Fibroblast of lung (primary cell): ENCODE measurements at regions not wholly inside any gene's neighbourhood (a gene's known extent, or its start where the extent isn't known, plus 50 kb on each side); places are given as distances from the start of the nearest gene placed in this dataset.

Source experiments
- DNase-seq, 2 donors: peaks; one replicate each; pipeline versions ENCODE4 v3.0.0 to v3.0.0-alpha.2; 2010; ENCODE audit warnings: low read depth in 2 of 2
- H2AFZ ChIP-seq: 2 replicates; pipeline ENCODE4 v1.5.1; 2012; ENCODE audit warnings: low read length, control low read depth, inconsistent platforms
- H3K27ac ChIP-seq: 2 replicates; pipeline ENCODE4 v1.5.1; 2011; ENCODE audit warnings: low read length, control low read depth; ENCODE audit not compliant: insufficient read depth
- H3K27me3 ChIP-seq: 2 replicates; pipeline ENCODE4 v1.5.1; 2011; ENCODE audit warnings: mild to moderate bottlenecking, low read length; ENCODE audit not compliant: control insufficient read depth, insufficient read depth
- H3K36me3 ChIP-seq: 2 replicates; pipeline ENCODE4 v1.5.1; 2011; ENCODE audit warnings: low read length; ENCODE audit not compliant: control insufficient read depth, insufficient read depth
- H3K4me1 ChIP-seq: 2 replicates; pipeline ENCODE4 v1.5.1; 2011; ENCODE audit warnings: low read length; ENCODE audit not compliant: control insufficient read depth, insufficient read depth; ENCODE audit errors: extremely low read depth
- H3K4me2 ChIP-seq: 2 replicates; pipeline ENCODE4 v1.5.1; 2011; ENCODE audit warnings: low read length, control low read depth; ENCODE audit not compliant: insufficient read depth; ENCODE audit errors: extremely low read depth
- H3K4me3 ChIP-seq, 4 experiments: fragments of 200-600 bp in 1 of 4; sonication (generic) in 1 of 4; replicated peaks in 1 of 4; 2 replicates each; pipeline ENCODE4 v1.5.1; 2011 to 2016; ENCODE audit warnings: low read length in 4 of 4, low read depth in 3 of 4, mild to moderate bottlenecking in 3 of 4, control low read depth in 2 of 4, inconsistent platforms in 1 of 4, mixed read lengths in 1 of 4; ENCODE audit not compliant: insufficient read depth in 1 of 4; ENCODE audit errors: control extremely low read depth in 1 of 4
- H3K79me2 ChIP-seq: 2 replicates; pipeline ENCODE4 v1.5.1; 2012; ENCODE audit warnings: mild to moderate bottlenecking, low read length, inconsistent platforms; ENCODE audit not compliant: control insufficient read depth, insufficient read depth
- H3K9ac ChIP-seq: 2 replicates; pipeline ENCODE4 v1.5.1; 2011; ENCODE audit warnings: mild to moderate bottlenecking, low read length, control low read depth; ENCODE audit not compliant: insufficient read depth
- H3K9me3 ChIP-seq: 2 replicates; pipeline ENCODE4 v1.5.1; 2012; ENCODE audit warnings: low read depth, low read length; ENCODE audit not compliant: control insufficient read depth, insufficient read depth
- H4K20me1 ChIP-seq: 2 replicates; pipeline ENCODE4 v1.5.1; 2011; ENCODE audit warnings: low read length; ENCODE audit not compliant: control insufficient read depth, insufficient read depth; ENCODE audit errors: extremely low read depth
- EZH2 ChIP-seq: IDR thresholded peaks from 2 replicates; pipeline ENCODE4 v1.5.1; 2012; ENCODE audit warnings: low read length, control low read depth, mild to moderate bottlenecking; ENCODE audit errors: missing control alignments
- TF ChIP-seq, protein P1 (sequence below), 2 donors: IDR thresholded peaks in 1 of 2; conservative IDR thresholded peaks in 1 of 2; 1 replicate in 1 of 2; 2 replicates in 1 of 2; pipeline ENCODE4 v1.5.1; 2011 to 2012; ENCODE audit warnings: low read length in 2 of 2, control low read depth in 1 of 2, inconsistent platforms in 1 of 2, low read depth in 1 of 2, mild to moderate bottlenecking in 1 of 2

GRCh38 chr9:70465904-70466303 lies 51.4 kb upstream of the KLF9 start:
- Histone ChIP-seq H3K27me3 (no peaks in the 10 kb centered on the region), H3K9ac (no peak overlapping the region), H3K79me2 (no peaks in the 10 kb centered on the region), H3K27ac (no peak overlapping the region), H2AFZ (no peak overlapping the region), H3K4me3 (no peak overlapping the region), H3K4me1 (peaks cover 2% of the 10 kb centered on the region), H3K36me3 (no peaks in the 10 kb centered on the region), H4K20me1 (no peaks in the 10 kb centered on the region), H3K9me3 (no peaks in the 10 kb centered on the region), H3K4me2 (no peak overlapping the region)
- DNase-seq: no peak
- TF ChIP-seq, protein P1, sequence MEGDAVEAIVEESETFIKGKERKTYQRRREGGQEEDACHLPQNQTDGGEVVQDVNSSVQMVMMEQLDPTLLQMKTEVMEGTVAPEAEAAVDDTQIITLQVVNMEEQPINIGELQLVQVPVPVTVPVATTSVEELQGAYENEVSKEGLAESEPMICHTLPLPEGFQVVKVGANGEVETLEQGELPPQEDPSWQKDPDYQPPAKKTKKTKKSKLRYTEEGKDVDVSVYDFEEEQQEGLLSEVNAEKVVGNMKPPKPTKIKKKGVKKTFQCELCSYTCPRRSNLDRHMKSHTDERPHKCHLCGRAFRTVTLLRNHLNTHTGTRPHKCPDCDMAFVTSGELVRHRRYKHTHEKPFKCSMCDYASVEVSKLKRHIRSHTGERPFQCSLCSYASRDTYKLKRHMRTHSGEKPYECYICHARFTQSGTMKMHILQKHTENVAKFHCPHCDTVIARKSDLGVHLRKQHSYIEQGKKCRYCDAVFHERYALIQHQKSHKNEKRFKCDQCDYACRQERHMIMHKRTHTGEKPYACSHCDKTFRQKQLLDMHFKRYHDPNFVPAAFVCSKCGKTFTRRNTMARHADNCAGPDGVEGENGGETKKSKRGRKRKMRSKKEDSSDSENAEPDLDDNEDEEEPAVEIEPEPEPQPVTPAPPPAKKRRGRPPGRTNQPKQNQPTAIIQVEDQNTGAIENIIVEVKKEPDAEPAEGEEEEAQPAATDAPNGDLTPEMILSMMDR (conservative IDR thresholded peaks at IDR 0.05 in 1 of 2, IDR thresholded peaks at IDR 0.05 in 1 of 2; ENCODE audit: low read depth in 1 of 2, low read length in 2 of 2): no peak
- no peak for TF ChIP-seq EZH2

GRCh38 chr9:70465398-70465797 lies 50.9 kb upstream of the KLF9 start:
- TF ChIP-seq, protein P1 (conservative IDR thresholded peaks at IDR 0.05 in 1 of 2, IDR thresholded peaks at IDR 0.05 in 1 of 2; ENCODE audit: low read depth in 1 of 2, low read length in 2 of 2): no peak
- no peak for TF ChIP-seq EZH2
- H3K27ac ChIP-seq: no peak overlapping the region
- H3K79me2 ChIP-seq: no peaks in the 10 kb centered on the region
- H3K9ac ChIP-seq: no peak overlapping the region
- no peak for DNase-seq
- H3K27me3 ChIP-seq: no peaks in the 10 kb centered on the region
- H3K4me3 ChIP-seq: no peak overlapping the region
- H3K4me1 ChIP-seq: peaks cover 2% of the 10 kb centered on the region
- no peak overlapping the region for H2AFZ ChIP-seq
- no peaks in the 10 kb centered on the region for H3K9me3 ChIP-seq
- H3K4me2 ChIP-seq: no peak overlapping the region
- H4K20me1 ChIP-seq: no peaks in the 10 kb centered on the region
- H3K36me3 ChIP-seq: no peaks in the 10 kb centered on the region
